ENCODE measurements at regions not wholly inside any gene's neighbourhood (a gene's known extent, or its start where the extent isn't known, plus 50 kb on each side); places are given as distances from the start of the nearest gene placed in this dataset.
"Not testable (repeated sequence)": the region's sequence is repeated elsewhere in the genome, so short reads cannot be mapped to it uniquely, and the experiment has no call there.

DNA sequence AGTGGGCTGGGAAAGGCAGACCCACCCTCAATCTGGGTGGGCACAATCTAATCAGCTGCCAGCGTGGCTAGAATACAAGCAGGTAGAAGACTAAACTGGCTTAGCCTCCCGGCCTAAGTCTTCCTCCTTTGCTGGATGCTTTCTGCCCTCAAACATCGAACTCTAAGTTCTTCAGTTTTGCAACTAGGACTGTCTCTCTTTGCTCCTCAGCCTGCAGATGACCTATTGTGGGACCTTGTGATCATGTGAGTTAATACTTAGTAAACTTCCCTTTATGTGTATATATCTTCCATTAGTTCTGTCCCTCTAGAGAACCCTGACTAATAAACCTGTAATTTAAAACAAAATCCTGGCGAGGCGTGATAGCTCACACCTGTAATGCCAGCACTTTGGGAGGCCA is 51.8 kb upstream of the SLC39A8 start:
- DNase-seq (ENCODE audit: low read depth): not testable (repeated sequence)

DNA sequence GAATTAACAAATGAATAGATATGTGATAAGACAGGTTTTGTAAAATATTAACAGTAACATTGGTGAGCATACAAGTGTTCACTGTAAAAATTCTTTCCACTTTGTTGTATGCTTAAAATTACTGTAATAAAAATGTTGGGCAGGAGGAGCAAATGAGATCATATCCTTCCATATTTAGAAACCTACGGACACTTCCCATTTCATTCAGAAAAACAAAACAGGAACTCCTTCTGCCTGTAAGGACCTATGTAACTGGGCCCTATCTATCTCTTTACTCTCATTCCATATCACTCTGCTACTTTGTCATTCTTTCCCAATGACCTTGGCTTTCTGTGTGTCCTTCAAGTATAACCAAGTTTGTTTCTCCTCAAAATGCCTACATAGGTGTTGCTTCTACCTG is 53.7 kb upstream of the SLC39A8 start:
- no peak for DNase-seq (ENCODE audit: low read depth)

DNA sequence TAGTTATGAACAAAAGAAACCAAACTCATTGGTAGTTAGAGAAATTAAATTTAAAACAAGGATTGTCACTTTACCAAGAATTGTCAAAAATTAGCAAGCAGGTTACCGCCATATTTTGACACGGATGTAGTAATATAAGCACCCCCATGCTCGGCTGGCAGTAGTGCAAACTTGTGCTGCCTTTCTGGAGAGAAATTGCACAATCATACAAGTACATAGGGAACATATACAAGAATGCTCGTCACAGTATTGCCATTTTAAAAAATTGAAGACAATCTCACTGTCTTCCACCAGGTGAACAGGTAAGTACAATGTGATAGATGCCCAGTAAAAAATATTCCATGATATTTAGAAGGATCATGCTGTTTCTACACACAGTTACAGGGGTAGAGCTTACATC is 55.6 kb upstream of the SLC39A8 start:
- no peak for DNase-seq (ENCODE audit: low read depth)

DNA sequence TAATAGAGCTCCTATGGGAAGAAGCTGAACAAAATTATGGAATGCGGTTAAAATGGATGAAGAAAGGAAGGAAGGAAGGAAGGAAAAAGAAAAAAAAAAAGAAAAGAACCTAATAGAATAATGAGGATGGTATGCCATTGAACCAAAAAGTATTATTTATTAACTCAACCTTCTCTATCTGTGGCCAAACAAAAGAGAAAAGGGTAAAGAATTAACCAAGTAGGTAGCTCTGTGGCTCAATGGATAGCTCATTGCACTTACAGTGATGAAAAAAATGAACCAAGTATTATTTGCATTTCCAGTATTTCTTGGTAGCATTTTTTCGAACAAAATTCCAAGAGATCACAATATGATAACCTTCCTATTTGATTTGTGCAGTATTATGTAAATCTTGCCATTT is 56.9 kb upstream of the SLC39A8 start:
- no peak for DNase-seq (ENCODE audit: low read depth)

DNA sequence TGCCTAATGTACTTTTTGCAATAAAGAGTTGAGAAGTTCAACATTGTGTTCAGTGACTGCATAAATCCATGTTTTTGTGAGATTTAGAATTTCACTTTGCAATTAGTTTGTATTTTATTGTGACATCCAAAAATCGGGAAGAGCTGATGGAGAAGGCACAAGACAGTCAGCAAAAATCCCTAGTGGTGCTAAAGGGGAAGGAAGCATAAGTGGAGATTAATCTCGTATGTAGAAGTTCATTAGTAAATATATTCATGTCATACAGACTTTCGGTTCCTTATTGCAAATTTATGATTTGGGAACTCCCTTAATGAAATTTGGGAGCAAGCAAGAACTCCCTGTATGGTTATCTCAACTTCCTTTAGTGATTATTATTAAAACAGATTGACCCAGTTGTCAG is 57.8 kb upstream of the SLC39A8 start:
- DNase-seq (ENCODE audit: low read depth): no peak

DNA sequence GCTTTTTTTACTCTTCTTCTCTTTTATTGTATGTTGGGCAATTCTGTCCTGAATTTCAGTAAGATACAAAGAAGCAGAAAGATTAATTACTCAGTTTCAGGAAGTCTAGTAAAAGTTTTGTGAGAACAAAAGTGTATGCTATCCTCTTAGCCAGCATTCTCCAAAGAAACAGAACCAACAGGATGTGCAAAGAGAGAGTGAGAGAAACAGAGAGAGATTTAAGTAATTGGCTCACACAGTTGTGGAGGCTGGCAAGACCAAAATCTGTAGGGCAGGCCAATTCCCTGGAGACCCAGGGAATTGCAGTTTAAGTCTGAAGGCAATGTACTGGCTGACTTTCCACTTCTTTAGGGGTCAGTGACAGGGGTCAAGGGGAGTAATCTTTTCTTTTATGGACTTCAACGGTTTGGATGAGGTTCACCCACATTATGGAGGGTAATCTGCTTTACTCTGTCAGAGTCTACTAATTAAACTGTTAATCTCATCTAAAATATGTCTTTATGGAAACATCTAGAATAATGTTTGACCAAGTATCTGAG is 59.2 kb upstream of the SLC39A8 start:
- no peak for DNase-seq (ENCODE audit: low read depth)

DNA sequence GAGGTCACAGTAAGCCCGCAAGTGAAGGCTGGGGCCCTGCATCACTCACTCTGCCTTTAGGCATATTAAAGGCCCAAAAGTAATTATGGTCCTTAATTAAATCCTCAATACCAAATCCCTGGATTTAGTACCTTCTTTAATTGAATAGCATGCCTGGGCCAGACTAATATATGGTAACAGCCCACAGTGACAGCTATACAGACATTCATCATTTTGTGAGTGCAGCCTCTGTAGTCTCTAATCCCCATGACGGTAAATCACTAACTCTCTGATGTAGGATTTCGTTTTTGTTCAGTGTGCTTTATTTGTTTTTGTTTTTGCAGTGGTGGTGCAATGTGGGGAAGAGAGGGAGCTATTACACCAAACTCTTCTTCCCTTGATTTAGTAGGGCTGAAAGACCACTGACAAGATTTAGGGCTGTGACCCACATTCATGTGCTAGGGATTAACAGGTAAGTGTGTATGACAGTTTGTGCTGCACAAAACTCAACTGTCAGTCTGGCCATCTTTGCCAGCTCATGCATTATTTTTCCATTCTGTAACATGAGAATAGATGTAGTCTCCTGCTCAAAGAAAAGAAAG is 60.6 kb upstream of the SLC39A8 start:
- no peak for DNase-seq (ENCODE audit: low read depth)

DNA sequence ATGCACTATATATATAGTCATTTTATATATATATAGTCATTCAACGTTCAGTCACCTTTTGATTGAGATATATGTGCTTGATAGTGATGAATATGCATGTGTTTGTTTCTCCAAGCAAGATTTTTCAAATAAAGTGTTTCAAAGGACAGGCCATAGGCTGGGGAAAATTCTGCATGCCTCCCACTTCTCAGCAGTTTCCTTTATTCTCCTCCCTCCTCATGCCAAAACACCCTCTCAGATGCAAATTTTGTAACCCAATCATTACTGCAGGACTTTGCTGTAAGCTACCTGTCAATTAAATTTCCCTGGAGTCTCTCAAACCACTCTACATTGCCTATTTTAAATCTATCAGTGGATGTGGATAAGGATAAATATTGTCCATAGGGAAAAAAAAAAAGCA is 65.6 kb upstream of the SLC39A8 start:
- not testable (repeated sequence) for DNase-seq (ENCODE audit: low read depth)

DNA sequence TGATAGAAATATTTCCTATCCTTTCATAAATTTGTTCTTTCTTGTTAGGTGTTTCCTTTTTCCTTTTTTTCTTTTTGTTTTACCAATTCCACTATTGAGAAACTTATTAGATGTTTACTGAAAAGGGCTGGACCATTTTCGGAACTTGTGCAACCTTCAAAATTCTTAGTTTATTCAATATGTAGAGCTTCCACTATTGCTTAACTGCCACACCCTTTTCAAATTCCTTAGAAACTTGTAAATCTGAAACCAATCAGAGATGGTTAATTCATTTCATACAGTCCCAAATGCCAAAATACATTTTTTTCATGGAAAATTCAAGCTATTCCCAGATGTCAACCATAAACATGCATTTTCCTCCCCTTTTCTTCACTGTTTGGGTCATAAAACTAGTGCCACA is 66.1 kb upstream of the SLC39A8 start:
- DNase-seq (ENCODE audit: low read depth): no peak

DNA sequence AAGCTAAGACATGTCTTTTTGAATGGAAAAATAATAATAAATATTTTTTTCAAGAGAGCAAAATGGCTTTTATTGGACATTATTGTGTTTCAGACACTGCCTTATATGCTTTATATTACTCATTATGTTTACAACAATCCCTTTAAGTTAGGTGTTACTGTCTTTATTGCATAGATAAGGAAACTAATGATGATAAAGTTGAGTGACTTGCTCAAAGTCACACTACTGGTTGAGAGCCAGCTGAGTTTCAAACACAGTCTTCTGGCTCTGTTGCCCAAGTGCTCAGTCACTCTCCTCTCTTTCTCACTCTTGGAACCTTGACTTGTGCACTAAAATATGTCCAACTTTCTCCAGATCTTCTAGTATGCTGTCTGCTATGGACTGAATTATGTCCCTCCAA is 71.5 kb upstream of the SLC39A8 start:
- no peak for DNase-seq (ENCODE audit: low read depth)

DNA sequence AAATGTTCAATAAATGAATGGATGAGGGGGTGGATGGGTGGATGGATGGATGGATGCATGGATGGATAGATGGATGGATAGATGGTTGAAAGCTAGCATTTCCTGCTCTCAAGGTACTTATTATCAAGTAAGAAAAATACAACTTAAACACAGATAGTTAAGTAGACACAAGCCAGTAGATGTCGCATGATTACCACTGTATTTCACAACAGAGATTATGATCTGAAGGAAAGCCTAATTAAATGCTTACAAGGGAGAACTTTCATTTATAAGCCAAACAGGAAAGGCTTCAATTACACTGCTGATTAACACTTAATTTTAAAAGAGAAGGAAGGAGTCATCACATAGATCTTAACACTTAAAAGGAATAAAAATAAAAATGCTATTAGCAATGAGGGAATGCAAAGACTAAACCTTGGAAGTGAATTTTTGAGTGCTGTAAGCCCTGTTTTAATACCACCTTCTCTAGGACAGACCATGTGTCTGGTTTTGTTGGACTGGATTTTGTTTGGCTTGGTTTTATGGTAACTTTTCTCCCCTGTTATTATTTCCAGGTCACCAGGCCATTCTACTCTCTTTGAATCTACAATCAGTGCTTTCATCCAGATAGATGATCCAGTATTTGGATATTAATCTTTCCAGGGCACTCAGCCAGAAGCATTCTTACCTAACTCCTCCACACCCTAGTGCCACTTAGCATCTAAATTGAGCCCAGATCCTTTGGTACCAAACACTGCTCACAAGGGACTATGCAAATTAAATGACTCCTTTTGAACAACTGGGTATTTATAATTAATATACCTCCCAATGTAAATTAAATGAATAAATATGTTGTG is 75.5 kb upstream of the SLC39A8 start:
- DNase-seq (ENCODE audit: low read depth): no peak

DNA sequence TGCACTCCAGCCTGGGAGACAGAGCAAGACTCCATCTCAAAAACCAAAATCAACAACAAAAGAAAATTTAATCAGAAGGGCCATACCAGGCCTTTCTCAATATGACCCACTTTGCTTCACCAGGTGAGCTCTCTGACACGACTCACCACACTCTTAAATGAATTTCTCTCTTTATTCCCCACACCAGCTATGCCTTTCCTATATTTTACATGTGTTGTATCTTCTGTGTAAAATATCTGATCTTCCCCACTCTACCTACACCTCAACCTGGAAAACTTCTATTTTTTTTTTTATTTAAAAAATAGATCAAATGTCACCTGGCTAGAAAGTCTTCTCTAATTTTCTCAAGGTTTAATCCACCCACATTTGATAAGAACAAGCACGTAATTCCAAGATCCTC is 77.6 kb upstream of the SLC39A8 start:
- DNase-seq (ENCODE audit: low read depth): no peak

DNA sequence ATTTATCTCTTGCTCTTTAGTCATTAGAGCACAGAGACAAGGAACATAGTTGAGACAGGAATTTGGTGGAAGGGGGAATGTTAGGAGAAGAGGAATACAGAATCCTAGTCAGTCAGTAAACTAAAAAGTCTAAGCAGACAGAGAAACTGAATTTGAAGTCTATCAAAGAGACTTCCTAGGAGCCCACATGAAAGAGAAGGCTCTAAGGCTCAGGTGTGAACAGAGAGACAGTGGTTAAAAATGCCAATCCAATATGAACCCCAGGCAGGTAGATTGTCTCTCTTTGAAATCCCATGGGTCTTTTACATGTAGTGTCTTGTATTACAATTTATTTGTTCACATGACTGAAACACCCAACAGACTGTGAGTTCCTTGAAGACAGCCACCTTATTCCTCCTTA is 77.8 kb upstream of the NFKB1 start:
- no peak for DNase-seq (ENCODE audit: low read depth)

DNA sequence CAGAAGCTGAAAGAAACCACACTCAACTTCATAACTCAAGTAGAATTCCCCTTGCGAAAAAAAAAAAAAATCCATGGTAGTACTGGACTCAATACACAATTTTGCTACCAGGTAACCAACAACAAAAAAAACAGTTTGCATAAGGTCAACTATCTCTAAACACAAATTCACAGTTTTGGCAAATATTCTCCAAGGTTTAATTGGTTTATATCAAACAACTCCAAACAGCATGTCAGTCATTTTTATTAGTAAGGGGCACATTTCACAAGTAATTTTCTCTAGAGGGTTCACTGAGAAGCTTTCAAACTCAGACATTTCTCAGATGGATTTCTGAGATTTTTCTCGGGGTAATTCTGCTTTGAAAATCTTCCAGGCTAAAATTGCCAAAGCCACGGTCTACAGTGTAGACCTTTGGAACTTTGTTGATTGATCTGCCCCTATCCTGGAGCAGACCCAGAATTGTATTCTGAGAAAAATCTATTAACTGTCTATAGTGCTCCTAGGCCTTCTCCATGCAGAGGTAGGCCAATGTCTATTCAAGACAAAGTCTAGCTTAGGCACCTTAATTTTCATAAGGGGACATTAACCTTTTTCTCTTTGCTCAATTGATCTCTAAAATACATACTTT is 73.7 kb upstream of the NFKB1 start:
- DNase-seq (ENCODE audit: low read depth): no peak

DNA sequence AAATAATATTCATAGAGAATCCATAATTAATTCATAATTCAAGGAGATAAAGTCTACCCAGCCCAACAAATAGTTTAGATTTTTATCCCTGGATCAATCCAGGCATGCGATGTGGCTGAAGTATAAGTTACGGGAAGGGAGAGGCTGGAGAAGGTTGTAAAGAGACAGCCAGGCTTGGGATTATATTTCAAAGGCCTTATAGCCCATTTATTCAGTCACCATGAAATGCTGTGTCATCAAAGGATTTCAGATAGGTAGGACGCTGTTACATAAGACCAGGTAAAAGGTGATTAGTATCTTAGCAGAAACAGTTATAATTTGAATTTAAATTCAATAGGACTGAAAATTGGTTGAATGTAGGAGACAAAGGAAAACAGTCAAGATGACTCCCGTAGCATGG is 73.0 kb upstream of the NFKB1 start:
- DNase-seq (ENCODE audit: low read depth): no peak

DNA sequence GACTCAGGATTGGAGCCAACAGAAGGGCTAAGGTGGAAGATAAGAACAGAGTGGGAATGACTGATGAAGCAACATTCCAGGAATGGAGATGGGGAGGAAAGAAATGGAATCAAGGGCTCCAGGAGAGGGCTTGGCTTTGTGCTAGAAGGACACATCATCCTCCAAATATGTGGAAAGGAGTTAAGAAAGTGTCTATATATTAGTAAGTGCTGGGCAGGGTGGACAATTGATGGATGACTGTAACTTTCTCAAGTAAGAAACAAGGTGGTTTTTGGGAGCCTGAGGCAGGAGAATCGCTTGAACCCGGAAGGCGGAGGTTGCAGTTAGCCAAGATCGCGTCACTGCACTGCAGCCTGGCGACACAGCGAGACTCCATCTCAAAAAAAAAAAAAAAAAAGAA is 71.6 kb upstream of the NFKB1 start:
- DNase-seq (ENCODE audit: low read depth): no peak

DNA sequence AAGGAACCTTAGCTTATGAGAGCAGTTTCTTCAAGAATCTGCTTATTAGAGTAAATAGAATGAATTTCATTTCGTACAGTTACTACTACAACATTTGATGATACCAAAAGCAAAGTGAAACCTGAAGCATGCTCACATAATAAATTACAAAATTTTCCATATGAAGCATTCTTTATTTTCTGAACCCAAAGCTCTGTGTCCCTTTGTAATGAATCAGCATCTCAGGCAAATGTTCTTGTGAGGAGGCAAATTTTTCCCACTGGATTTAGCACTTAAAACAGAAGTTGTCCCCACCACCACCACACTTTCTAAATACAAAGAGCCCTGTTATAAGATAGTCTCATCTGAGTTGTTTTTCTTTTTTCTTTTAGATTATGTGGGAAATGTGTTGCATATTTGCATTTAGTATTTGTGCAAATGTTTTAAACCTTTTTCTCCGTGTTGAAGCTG is 70.7 kb upstream of the NFKB1 start:
- no peak for DNase-seq (ENCODE audit: low read depth)

DNA sequence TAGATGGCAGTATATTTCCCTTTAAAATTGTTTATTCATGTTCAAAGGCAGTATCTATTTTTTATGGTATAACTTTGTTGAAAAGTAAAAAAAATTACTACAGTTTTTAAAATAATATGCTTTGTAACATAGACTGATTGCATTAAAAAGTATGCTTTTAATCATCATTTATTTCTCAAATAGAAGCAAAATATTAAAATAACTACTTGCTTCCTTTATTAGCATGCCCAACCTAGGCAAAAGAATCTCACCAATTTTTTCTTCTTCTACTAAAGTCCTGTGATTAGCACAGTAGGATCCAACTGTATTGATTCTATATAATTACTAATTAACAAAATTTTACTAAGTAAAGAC is 69.6 kb upstream of the NFKB1 start:
- no peak for DNase-seq (ENCODE audit: low read depth)

DNA sequence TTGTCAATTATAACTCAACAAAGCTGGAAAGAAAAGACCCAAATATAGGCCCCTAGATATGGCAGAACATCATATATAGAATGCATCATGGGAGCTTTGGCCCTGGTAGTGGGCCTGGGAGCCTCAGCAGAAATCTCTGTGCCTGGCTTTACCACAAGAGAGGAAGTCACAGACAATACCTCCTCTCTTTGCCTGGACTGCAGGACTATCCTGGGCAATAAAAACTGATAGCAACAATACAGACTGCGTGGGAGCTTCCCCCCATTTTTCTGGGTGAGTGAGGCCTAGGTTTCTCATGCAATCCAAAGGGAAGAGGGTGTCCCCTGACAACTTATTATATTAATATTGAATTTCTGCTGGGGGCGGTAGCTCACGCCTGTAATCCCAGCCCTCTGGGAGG is 64.0 kb upstream of the NFKB1 start:
- DNase-seq (ENCODE audit: low read depth): no peak

DNA sequence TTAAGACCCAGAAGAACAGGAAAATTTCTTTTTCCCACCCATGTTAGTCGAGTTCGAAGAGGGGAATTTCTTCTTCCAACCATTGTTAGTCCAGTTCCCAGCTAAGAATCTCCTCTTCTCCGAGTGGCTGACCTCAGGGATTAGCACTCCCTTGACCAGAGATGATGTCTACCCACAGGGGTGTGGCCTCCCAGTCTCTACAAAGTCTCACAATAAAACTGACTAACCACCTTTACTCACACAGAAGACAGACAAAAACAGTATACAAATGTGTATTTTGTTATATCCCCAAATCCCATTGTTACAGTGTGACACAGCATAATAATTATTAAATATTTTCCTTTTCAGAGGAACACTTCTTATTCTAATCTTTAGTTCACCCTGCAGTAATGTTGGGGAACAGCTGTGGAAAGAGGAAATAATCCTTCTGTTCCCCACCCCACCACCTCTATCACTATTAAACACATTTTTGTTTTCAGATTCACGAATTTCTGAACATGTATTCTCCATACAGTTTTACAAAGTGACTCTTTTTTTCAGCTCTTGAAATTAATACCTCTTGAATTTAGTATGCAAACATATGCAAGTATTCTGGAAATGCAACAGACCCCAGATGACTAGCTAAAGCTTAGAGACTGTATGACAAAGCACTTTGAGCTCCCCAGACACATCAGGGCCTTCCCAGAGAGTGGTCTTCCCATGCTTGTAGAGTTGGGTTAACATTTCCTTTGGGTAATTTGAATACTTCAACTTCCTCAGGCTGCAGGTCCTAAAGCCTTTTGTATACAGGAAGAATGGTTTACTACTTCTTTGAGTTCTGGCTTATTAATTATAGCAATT is 62.5 kb upstream of the NFKB1 start:
- no peak for DNase-seq (ENCODE audit: low read depth)

DNA sequence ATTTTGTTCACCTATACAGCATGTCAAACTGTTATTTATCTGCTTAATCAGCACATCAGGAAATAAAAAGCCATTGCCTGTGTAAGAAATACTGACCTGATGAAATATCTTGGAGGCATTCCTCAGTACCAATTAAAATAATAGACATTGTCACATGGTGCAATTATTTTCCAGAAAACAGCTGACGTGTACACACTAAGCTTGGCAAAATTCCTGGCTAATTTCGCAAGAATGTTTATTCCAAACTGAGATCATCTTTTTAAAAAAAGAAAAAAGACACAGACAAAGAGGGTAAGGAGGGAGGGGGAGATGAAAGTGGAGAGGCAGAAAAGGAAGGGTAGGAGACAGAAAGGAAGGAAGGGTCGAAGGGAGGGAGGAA is 61.9 kb upstream of the NFKB1 start:
- peak; percentile 85 for DNase-seq (ENCODE audit: low read depth)

DNA sequence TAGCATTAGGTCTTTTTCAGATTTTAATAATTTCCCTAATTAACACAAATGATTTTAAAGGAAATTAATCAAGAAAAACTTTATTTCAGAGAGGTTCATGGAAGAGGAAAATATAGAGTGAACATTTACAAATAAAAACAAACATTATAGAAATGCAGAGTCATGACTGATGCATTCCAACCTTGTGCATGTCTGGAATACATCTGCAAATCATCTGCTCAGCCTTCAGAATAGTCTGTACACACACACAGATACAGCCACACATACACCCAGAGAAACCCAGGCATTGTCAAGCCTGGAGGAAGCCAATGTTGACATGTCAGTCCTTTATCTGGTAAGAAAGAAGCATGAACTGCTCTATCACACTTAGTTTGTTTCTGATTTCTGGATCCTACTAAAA is 61.3 kb upstream of the NFKB1 start:
- DNase-seq (ENCODE audit: low read depth): peak; percentile 71
